ENCODE measurements at regions not wholly inside any gene's neighbourhood (a gene's known extent, or its start where the extent isn't known, plus 50 kb on each side); places are given as distances from the start of the nearest gene placed in this dataset.

- Histone ChIP-seq H3K9me3 (no peaks in the 10 kb centered on the region), H3K27me3 (no peaks in the 10 kb centered on the region), H3K4me3 (no peak overlapping the region), H3K36me3 (no peaks in the 10 kb centered on the region), H3K27ac (no peak overlapping the region), H3K4me1 (peaks cover 5% of the 10 kb centered on the region)
- 40% methylated on average over 2 of the region's 2 CpGs for WGBS
- no peak for DNase-seq (ENCODE audit: low spot score in 2 of 2)
- TF ChIP-seq EP300 (IDR thresholded peaks at IDR 0.05) (no peak), POLR2AphosphoS5 (IDR thresholded peaks at IDR 0.05) (no peak), CTCF (IDR thresholded peaks at IDR 0.05) (no peak), POLR2A (IDR thresholded peaks at IDR 0.05) (no peak)
Measured at GRCh38 chr2:160816916-160817499, 323.4 kb upstream of the RBMS1 start.

- Histone ChIP-seq H3K27me3 (no peaks in the 10 kb centered on the region), H3K4me1 (no peaks in the 10 kb centered on the region), H3K27ac (no peak overlapping the region), H3K9me3 (no peaks in the 10 kb centered on the region), H3K4me3 (no peak overlapping the region), H3K36me3 (no peaks in the 10 kb centered on the region)
- DNase-seq (ENCODE audit: low spot score in 2 of 2), result no peak
- TF ChIP-seq POLR2AphosphoS5 (IDR thresholded peaks at IDR 0.05) (no peak), CTCF (IDR thresholded peaks at IDR 0.05) (no peak), EP300 (IDR thresholded peaks at IDR 0.05) (no peak), POLR2A (IDR thresholded peaks at IDR 0.05) (no peak)
- 72% methylated on average over 7 of the region's 7 CpGs for WGBS
Measured at GRCh38 chr2:160820691-160821090, 327.1 kb upstream of the RBMS1 start.

- no peak overlapping the region for H3K4me3 ChIP-seq
- no peak overlapping the region for H3K27ac ChIP-seq
- no peaks in the 10 kb centered on the region for H3K4me1 ChIP-seq
- H3K27me3 ChIP-seq, result no peaks in the 10 kb centered on the region
- no peaks in the 10 kb centered on the region for H3K36me3 ChIP-seq
- no peak for TF ChIP-seq POLR2AphosphoS5 (IDR thresholded peaks at IDR 0.05)
- TF ChIP-seq CTCF (IDR thresholded peaks at IDR 0.05), result no peak
- no peak for TF ChIP-seq EP300 (IDR thresholded peaks at IDR 0.05)
- TF ChIP-seq POLR2A (IDR thresholded peaks at IDR 0.05), result no peak
- DNase-seq (ENCODE audit: low spot score in 2 of 2), result no peak
- H3K9me3 ChIP-seq, result peaks cover 7% of the 10 kb centered on the region
Measured at GRCh38 chr2:160822006-160822405, 328.4 kb upstream of the RBMS1 start.

GRCh38 chr2:160825433-160825832, 331.8 kb upstream of the RBMS1 start:
- H3K9me3 ChIP-seq, result peaks cover 7% of the 10 kb centered on the region
- no peaks in the 10 kb centered on the region for H3K27me3 ChIP-seq
- no peak overlapping the region for H3K4me3 ChIP-seq
- no peaks in the 10 kb centered on the region for H3K36me3 ChIP-seq
- H3K27ac ChIP-seq, result no peak overlapping the region
- TF ChIP-seq POLR2A (IDR thresholded peaks at IDR 0.05), result no peak
- no peak for TF ChIP-seq POLR2AphosphoS5 (IDR thresholded peaks at IDR 0.05)
- no peak for TF ChIP-seq CTCF (IDR thresholded peaks at IDR 0.05)
- no peaks in the 10 kb centered on the region for H3K4me1 ChIP-seq
- WGBS, result 95% methylated on average over 1 of the region's 1 CpG
- DNase-seq (ENCODE audit: low spot score in 2 of 2), result no peak

- no peaks in the 10 kb centered on the region for H3K36me3 ChIP-seq
- H3K27me3 ChIP-seq, result no peaks in the 10 kb centered on the region
- TF ChIP-seq EP300 (IDR thresholded peaks at IDR 0.05), result no peak
- no peak for TF ChIP-seq POLR2A (IDR thresholded peaks at IDR 0.05)
- TF ChIP-seq POLR2AphosphoS5 (IDR thresholded peaks at IDR 0.05), result no peak
- no peak for TF ChIP-seq CTCF (IDR thresholded peaks at IDR 0.05)
- H3K4me1 ChIP-seq, result no peaks in the 10 kb centered on the region
- DNase-seq (ENCODE audit: low spot score in 2 of 2), result no peak
- no peak overlapping the region for H3K4me3 ChIP-seq
- H3K27ac ChIP-seq, result no peak overlapping the region
- peaks cover 7% of the 10 kb centered on the region for H3K9me3 ChIP-seq
Measured at GRCh38 chr2:160826496-160826895, 332.9 kb upstream of the RBMS1 start.
